ENCODE measurements at regions not wholly inside any gene's neighbourhood (a gene's known extent, or its start where the extent isn't known, plus 50 kb on each side); places are given as distances from the start of the nearest gene placed in this dataset.

- TF ChIP-seq CTCF (IDR thresholded peaks at IDR 0.05) (no peak), EP300 (IDR thresholded peaks at IDR 0.05; ENCODE audit: borderline replicate concordance in 1 of 2, low read depth in 1 of 2, low read length in 1 of 2) (no peak), SMC3 (IDR thresholded peaks at IDR 0.05; ENCODE audit: low read depth, low read length) (no peak), EZH2phosphoT487 (IDR thresholded peaks at IDR 0.05; ENCODE audit: borderline replicate concordance, low read depth) (no peak), RAD21 (IDR thresholded peaks at IDR 0.05; ENCODE audit: low read length) (no peak), USF1 (IDR thresholded peaks at IDR 0.05; ENCODE audit: borderline replicate concordance, low read depth) (no peak), GATA2 (CRISPR knock-in tag; IDR thresholded peaks at IDR 0.05) (no peak), MXI1 (IDR thresholded peaks at IDR 0.05; ENCODE audit: low read depth, low read length) (no peak), FOXJ3 (CRISPR knock-in tag; IDR thresholded peaks at IDR 0.05) (no peak), MEF2A (IDR thresholded peaks at IDR 0.05; ENCODE audit: borderline replicate concordance, low read depth) (no peak), FOXM1 (IDR thresholded peaks at IDR 0.05; ENCODE audit: low read depth) (no peak)
These were observed 391.1 kb downstream of the SI start for GRCh38 chr3:164687211-164687610.

Measured in SK-N-SH (cell line).